Vagina (tissue), 2 donors: ENCODE measurements at regions not wholly inside any gene's neighbourhood (a gene's known extent, or its start where the extent isn't known, plus 50 kb on each side); places are given as distances from the start of the nearest gene placed in this dataset.
"Not testable (repeated sequence)": the region's sequence is repeated elsewhere in the genome, so short reads cannot be mapped to it uniquely, and the experiment has no call there.

ENCODE experiments used
- DNase-seq, 2 donors: peaks; one replicate each; pipeline ENCODE4 v3.0.0-alpha.2; 2017; ENCODE audit errors: extremely low spot score in 2 of 2
- H3K27ac ChIP-seq: fragments of 200-600 bp; sonication (generic); one replicate; pipeline ENCODE4 v1.5.1; 2019
- H3K27me3 ChIP-seq: fragments of 200-600 bp; sonication (generic); one replicate; pipeline ENCODE4 v1.5.1; 2019
- H3K36me3 ChIP-seq, 2 donors: fragments of 200-600 bp; sonication (generic); one replicate each; pipeline ENCODE4 v1.5.1; 2017 to 2019
- H3K4me1 ChIP-seq: fragments of 200-600 bp; sonication (generic); one replicate; pipeline ENCODE4 v1.5.1; 2019
- H3K4me3 ChIP-seq, 2 donors: fragments of 200-600 bp; sonication (generic); 1 replicate in 1 of 2; 2 replicates in 1 of 2; pipeline ENCODE4 v1.5.1; 2016 to 2019
- H3K9me3 ChIP-seq: fragments of 200-600 bp; sonication (generic); one replicate; pipeline ENCODE4 v1.5.1; 2019
- POLR2A ChIP-seq, 2 donors: fragments of 450-650 bp; IDR thresholded peaks; one replicate each; pipeline ENCODE4 v1.6.1; 2017; ENCODE audit warnings: antibody characterized with exemption in 2 of 2, mild to moderate bottlenecking in 2 of 2, moderate library complexity in 2 of 2
- POLR2AphosphoS5 ChIP-seq, 2 donors: sonication (generic); formaldehyde crosslinking; IDR thresholded peaks; one replicate each; pipeline ENCODE4 v1.9.0; 2017; ENCODE audit warnings: antibody characterized with exemption in 2 of 2, mild to moderate bottlenecking in 2 of 2, low read depth in 1 of 2; ENCODE audit not compliant: insufficient read depth in 1 of 2
- intact Hi-C: fragments of 100-400 bp; cut with DNase I; formaldehyde crosslinking; loops from one replicate; pipeline ENCODE4 v1.15.1; 2023
- TF ChIP-seq, protein P1 (sequence below), 3 experiments: fragments of 450-650 bp in 2 of 3; fragments of 200-600 bp in 1 of 3; sonication (generic) in 1 of 3; IDR thresholded peaks; one replicate each; pipeline ENCODE4 v1.5.1; 2017 to 2019; ENCODE audit warnings: antibody characterized with exemption in 3 of 3, mild to moderate bottlenecking in 2 of 3, moderate library complexity in 2 of 3

DNA sequence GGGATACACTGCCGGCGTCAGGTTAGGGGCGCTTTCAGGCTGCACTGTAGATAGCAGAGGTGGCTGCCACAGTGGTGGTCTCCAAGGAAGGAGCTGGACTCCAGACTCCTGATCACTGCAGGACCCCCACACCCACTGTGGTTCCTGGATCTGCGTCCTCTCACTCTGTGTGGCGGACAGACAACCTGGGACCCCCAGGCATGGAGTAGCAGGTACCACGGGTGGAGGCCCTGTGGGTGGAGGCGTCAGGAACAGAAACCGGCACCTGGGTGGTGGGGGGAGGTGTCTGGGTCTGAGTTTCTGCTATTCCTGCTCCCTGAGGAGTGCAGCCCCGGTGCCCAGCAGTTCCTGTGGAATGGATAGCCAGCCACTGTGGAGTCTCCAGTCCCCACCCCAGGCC is 75.1 kb upstream of the PCAT7 start:
- intact Hi-C loops = no loop called here
- Histone ChIP-seq H3K36me3 (no peaks in the 10 kb centered on the region), H3K27me3 (no peaks in the 10 kb centered on the region), H3K4me3 (no peak overlapping the region), H3K4me1 (no peaks in the 10 kb centered on the region), H3K9me3 (no peaks in the 10 kb centered on the region), H3K27ac (no peak overlapping the region)
- TF ChIP-seq POLR2A (IDR thresholded peaks at IDR 0.05) = no peak
- TF ChIP-seq POLR2AphosphoS5 (IDR thresholded peaks at IDR 0.05; ENCODE audit: insufficient read depth in 1 of 2, low read depth in 1 of 2) = no peak
- TF ChIP-seq, protein P1, sequence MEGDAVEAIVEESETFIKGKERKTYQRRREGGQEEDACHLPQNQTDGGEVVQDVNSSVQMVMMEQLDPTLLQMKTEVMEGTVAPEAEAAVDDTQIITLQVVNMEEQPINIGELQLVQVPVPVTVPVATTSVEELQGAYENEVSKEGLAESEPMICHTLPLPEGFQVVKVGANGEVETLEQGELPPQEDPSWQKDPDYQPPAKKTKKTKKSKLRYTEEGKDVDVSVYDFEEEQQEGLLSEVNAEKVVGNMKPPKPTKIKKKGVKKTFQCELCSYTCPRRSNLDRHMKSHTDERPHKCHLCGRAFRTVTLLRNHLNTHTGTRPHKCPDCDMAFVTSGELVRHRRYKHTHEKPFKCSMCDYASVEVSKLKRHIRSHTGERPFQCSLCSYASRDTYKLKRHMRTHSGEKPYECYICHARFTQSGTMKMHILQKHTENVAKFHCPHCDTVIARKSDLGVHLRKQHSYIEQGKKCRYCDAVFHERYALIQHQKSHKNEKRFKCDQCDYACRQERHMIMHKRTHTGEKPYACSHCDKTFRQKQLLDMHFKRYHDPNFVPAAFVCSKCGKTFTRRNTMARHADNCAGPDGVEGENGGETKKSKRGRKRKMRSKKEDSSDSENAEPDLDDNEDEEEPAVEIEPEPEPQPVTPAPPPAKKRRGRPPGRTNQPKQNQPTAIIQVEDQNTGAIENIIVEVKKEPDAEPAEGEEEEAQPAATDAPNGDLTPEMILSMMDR (IDR thresholded peaks at IDR 0.05) = no peak
- DNase-seq = no peak

DNA sequence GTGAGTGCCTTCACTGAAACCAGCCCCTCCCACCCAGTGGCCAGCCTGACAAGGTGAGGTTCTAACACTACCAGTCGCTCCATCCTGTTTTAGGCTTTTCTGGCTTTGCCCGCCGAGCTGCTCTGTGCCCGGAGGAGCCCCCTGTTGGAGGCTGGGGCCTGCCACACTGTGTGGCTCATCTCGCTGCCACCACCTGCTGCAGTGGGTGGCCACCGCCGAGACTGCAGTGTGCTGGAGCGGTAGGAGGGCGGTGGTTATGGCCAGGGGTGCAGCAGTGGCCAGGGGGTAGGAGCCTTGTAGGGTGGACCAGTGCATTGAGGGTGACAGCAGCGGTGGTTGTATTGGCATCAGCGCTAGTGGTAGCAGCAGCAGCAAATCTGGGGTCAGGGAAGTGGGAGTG is 74.7 kb upstream of the PCAT7 start:
- no peaks in the 10 kb centered on the region for H3K9me3 ChIP-seq
- intact Hi-C loops = no loop called here
- TF ChIP-seq POLR2AphosphoS5 (IDR thresholded peaks at IDR 0.05; ENCODE audit: insufficient read depth in 1 of 2, low read depth in 1 of 2) (no peak), POLR2A (IDR thresholded peaks at IDR 0.05) (no peak)
- TF ChIP-seq, protein P1 (IDR thresholded peaks at IDR 0.05) = no peak
- no peaks in the 10 kb centered on the region for H3K27me3 ChIP-seq
- no peaks in the 10 kb centered on the region for H3K4me1 ChIP-seq
- H3K36me3 ChIP-seq = no peaks in the 10 kb centered on the region
- no peak overlapping the region for H3K27ac ChIP-seq
- H3K4me3 ChIP-seq = no peak overlapping the region
- DNase-seq = no peak

DNA sequence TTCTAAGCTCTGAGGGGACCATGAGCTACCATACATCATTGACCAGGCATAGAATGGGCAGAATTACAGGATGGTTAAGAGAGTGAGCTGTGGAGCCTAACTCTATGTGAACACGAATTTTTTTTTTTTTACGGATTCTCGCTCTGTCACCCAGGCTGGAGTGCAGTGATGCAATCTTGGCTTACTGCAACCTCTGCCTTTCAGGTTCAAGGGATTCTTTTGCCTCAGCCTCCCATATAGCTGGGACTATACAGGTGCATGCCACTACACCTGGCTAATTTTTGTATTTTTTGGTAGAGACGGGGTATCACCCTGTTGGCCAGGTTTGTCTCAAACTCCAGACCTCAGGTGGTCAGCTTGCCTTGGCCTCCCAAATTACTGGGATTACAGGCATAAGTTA is 72.8 kb upstream of the PCAT7 start:
- H3K9me3 ChIP-seq = no peaks in the 10 kb centered on the region
- TF ChIP-seq POLR2AphosphoS5 (IDR thresholded peaks at IDR 0.05; ENCODE audit: insufficient read depth in 1 of 2, low read depth in 1 of 2) = no peak
- TF ChIP-seq, protein P1 (IDR thresholded peaks at IDR 0.05) = no peak
- no peak for TF ChIP-seq POLR2A (IDR thresholded peaks at IDR 0.05)
- no peaks in the 10 kb centered on the region for H3K36me3 ChIP-seq
- intact Hi-C loops = no loop called here
- DNase-seq = no peak
- no peak overlapping the region for H3K4me3 ChIP-seq
- no peaks in the 10 kb centered on the region for H3K4me1 ChIP-seq
- no peak overlapping the region for H3K27ac ChIP-seq
- H3K27me3 ChIP-seq = no peaks in the 10 kb centered on the region

DNA sequence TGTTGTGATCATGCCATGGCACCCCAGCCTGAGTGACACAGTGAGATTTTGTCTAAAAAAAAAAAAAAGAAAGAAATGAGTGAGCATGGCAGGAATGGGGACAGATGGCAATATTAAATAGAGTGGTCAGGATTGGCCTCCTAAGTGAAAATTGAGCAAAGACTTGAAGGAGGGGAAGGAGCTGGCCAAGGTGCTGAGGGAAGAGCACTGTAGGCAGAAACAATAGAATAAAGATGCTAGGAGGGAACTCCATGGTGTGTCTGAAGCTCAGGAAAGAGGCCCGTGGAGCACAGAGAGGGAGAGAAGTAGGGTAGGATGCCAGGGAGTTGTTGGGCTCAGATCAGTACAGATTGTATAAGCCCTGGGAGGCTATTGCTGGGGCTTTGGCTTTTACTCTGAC is 64.4 kb upstream of the PCAT7 start:
- DNase-seq = no peak
- TF ChIP-seq, protein P1 (IDR thresholded peaks at IDR 0.05) = no peak
- intact Hi-C loops = no loop called here
- H3K9me3 ChIP-seq = no peaks in the 10 kb centered on the region
- no peaks in the 10 kb centered on the region for H3K36me3 ChIP-seq
- no peak overlapping the region for H3K4me3 ChIP-seq
- H3K27me3 ChIP-seq = no peaks in the 10 kb centered on the region
- H3K4me1 ChIP-seq = no peaks in the 10 kb centered on the region
- no peak overlapping the region for H3K27ac ChIP-seq

DNA sequence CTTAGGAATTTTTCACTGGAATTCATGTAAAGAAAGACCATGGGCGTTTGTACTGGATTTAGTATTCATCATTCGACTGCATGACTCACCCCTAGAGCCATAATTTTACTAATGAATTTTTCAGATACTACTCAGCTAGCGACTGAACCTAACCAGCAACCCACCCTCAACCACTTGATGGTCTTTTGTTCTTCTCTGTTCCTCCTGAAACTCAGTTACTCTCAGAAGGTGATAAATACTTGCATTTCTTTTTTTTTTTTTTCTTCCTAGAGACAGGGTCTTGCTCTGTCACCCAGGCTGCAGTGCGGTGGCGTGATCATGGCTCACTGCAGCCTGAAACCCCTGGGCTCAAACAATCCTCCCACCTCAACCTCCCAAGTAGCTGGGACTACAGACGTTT is 62.8 kb upstream of the PCAT7 start:
- H3K27ac ChIP-seq, H3K36me3 ChIP-seq, DNase-seq, intact Hi-C loops, H3K4me1 ChIP-seq, H3K4me3 ChIP-seq, H3K9me3 ChIP-seq, H3K27me3 ChIP-seq: not testable (repeated sequence)
